Uterus (tissue), 2 donors: ENCODE measurements at regions not wholly inside any gene's neighbourhood (a gene's known extent, or its start where the extent isn't known, plus 50 kb on each side); places are given as distances from the start of the nearest gene placed in this dataset.

Experiments
- CTCF ChIP-seq, 4 experiments: fragments of 200-600 bp in 2 of 4; fragments of 450-650 bp in 2 of 4; sonication (generic) in 2 of 4; IDR thresholded peaks; one replicate each; pipeline ENCODE4 v1.5.1; 2016 to 2019; ENCODE audit warnings: antibody characterized with exemption in 4 of 4, mild to moderate bottlenecking in 2 of 4, moderate library complexity in 1 of 4
- POLR2A ChIP-seq, 2 donors: fragments of 450-650 bp; IDR thresholded peaks; one replicate each; pipeline ENCODE4 v1.6.1; 2016; ENCODE audit warnings: antibody characterized with exemption in 2 of 2, mild to moderate bottlenecking in 1 of 2, moderate library complexity in 1 of 2

DNA sequence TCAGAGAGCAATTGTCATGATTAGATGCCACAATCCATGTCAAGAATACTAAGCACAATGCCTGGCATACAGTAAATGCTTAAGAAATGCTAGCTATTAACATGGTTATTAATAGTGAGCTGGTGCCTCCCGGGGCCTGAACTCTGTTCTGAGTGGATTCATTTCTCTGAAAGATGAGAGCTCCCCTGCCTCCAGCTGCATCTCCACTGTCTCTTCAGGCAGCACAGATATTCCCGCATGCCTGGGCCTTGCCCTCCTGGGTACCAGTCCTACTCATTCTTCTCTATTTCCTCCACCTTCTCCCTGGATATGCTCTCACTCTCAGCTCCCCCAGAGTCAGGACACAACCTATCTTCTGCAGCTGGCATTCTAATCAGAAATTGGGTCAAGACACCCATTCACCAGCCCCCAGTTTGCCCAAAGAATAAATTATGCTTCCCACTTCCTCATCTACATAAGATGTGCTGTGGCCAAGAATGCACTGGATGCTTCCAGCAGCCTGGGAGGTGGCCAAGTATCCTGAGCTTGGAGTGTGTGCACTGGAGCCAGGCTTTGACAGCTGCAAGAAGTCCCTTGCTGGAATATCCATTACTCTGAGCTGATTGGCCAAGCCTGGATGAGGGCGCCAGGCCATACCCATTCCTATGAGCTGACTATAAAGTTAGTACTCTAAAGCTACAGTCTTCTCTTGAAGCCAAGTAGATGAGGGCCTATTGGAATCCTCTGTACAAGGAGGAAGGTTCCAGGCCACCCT lies 669.0 kb downstream of the ACTL7B start:
- no peak for TF ChIP-seq CTCF (IDR thresholded peaks at IDR 0.05)
- no peak for TF ChIP-seq POLR2A (IDR thresholded peaks at IDR 0.05)
